ACC112 (cell line): ENCODE measurements at regions not wholly inside any gene's neighbourhood (a gene's known extent, or its start where the extent isn't known, plus 50 kb on each side); places are given as distances from the start of the nearest gene placed in this dataset.

Experiments
- H2AFZ ChIP-seq: fragments of 200-600 bp; sonication (generic); one replicate; pipeline ENCODE4 v1.6.0; 2017; ENCODE audit warnings: antibody characterized with exemption, low read length; ENCODE audit not compliant: unreplicated experiment
- H3K27ac ChIP-seq: fragments of 200-600 bp; sonication (generic); 2 replicates; pipeline ENCODE4 v1.5.1; 2014; ENCODE audit warnings: low read depth, mild to moderate bottlenecking, antibody characterized with exemption, low read length, moderate library complexity
- H3K27me3 ChIP-seq: fragments of 200-600 bp; sonication (generic); 2 replicates; pipeline ENCODE4 v1.6.1; 2014; ENCODE audit warnings: mild to moderate bottlenecking, antibody characterized with exemption, low read length, moderate library complexity, mixed read lengths; ENCODE audit not compliant: insufficient read depth
- H3K36me3 ChIP-seq: fragments of 200-600 bp; sonication (generic); 2 replicates; pipeline ENCODE4 v1.6.1; 2016; ENCODE audit warnings: mild to moderate bottlenecking, antibody characterized with exemption, low read length, moderate library complexity, mixed read lengths; ENCODE audit not compliant: insufficient read depth
- H3K4me1 ChIP-seq: fragments of 200-600 bp; sonication (generic); one replicate; pipeline ENCODE4 v1.6.1; 2016; ENCODE audit warnings: low read length, mixed read lengths; ENCODE audit not compliant: insufficient read depth, unreplicated experiment, control insufficient read depth
- H3K4me3 ChIP-seq: fragments of 200-600 bp; sonication (generic); 2 replicates; pipeline ENCODE4 v1.5.1; 2014; ENCODE audit warnings: mild to moderate bottlenecking, low read depth, low read length
- H3K79me2 ChIP-seq: fragments of 200-600 bp; sonication (generic); one replicate; pipeline ENCODE4 v1.6.0; 2016; ENCODE audit warnings: low read length; ENCODE audit not compliant: control insufficient read depth, unreplicated experiment, insufficient read depth

GRCh38 chr2:58574873-58575272 lies 333.7 kb upstream of the FANCL start:
- Histone ChIP-seq H3K79me2 (no peaks in the 10 kb centered on the region), H3K27ac (no peak overlapping the region), H3K4me1 (peaks cover 11% of the 10 kb centered on the region), H3K36me3 (no peaks in the 10 kb centered on the region), H3K4me3 (no peak overlapping the region), H2AFZ (no peak overlapping the region), H3K27me3 (no peaks in the 10 kb centered on the region)

- no peak overlapping the region for H3K4me3 ChIP-seq
- H3K27ac ChIP-seq: no peak overlapping the region
- H3K27me3 ChIP-seq: no peaks in the 10 kb centered on the region
- no peak overlapping the region for H2AFZ ChIP-seq
- H3K36me3 ChIP-seq: no peaks in the 10 kb centered on the region
- peaks cover 11% of the 10 kb centered on the region for H3K4me1 ChIP-seq
- no peaks in the 10 kb centered on the region for H3K79me2 ChIP-seq
These were observed 331.6 kb upstream of the FANCL start for GRCh38 chr2:58572731-58573130.

- H3K4me3 ChIP-seq: no peak overlapping the region
- H3K79me2 ChIP-seq: no peaks in the 10 kb centered on the region
- H2AFZ ChIP-seq: peak overlapping the region; percentile 86
- no peak overlapping the region for H3K27ac ChIP-seq
- H3K27me3 ChIP-seq: no peaks in the 10 kb centered on the region
- H3K4me1 ChIP-seq: peaks cover 11% of the 10 kb centered on the region
- no peaks in the 10 kb centered on the region for H3K36me3 ChIP-seq
These were observed 330.2 kb upstream of the FANCL start for GRCh38 chr2:58571181-58571852.

GRCh38 chr2:58569475-58570185 lies 328.5 kb upstream of the FANCL start:
- Histone ChIP-seq H3K79me2 (no peaks in the 10 kb centered on the region), H3K4me1 (peaks cover 6% of the 10 kb centered on the region), H3K36me3 (no peaks in the 10 kb centered on the region), H2AFZ (peak overlapping the region; percentile 83), H3K27me3 (no peaks in the 10 kb centered on the region), H3K27ac (no peak overlapping the region), H3K4me3 (no peak overlapping the region)

GRCh38 chr2:58568901-58569300 lies 327.8 kb upstream of the FANCL start:
- Histone ChIP-seq H3K4me3 (no peak overlapping the region), H3K27ac (no peak overlapping the region), H2AFZ (no peak overlapping the region), H3K27me3 (no peaks in the 10 kb centered on the region), H3K36me3 (no peaks in the 10 kb centered on the region), H3K79me2 (no peaks in the 10 kb centered on the region), H3K4me1 (peaks cover 5% of the 10 kb centered on the region)

- no peak overlapping the region for H3K27ac ChIP-seq
These were observed 321.2 kb upstream of the FANCL start for GRCh38 chr2:58562276-58562675.

GRCh38 chr2:58560531-58560930 lies 319.4 kb upstream of the FANCL start:
- H2AFZ ChIP-seq: no peak overlapping the region
- no peak overlapping the region for H3K4me3 ChIP-seq
- H3K4me1 ChIP-seq: peaks cover 6% of the 10 kb centered on the region
- no peaks in the 10 kb centered on the region for H3K79me2 ChIP-seq
- H3K27me3 ChIP-seq: no peaks in the 10 kb centered on the region
- H3K27ac ChIP-seq: no peak overlapping the region
- H3K36me3 ChIP-seq: no peaks in the 10 kb centered on the region

More at GRCh38 chr2:58562276-58562675, 321.2 kb upstream of the FANCL start:
- no peaks in the 10 kb centered on the region for H3K36me3 ChIP-seq
- H3K4me3 ChIP-seq: no peak overlapping the region
- H3K79me2 ChIP-seq: no peaks in the 10 kb centered on the region
- no peak overlapping the region for H2AFZ ChIP-seq
- no peaks in the 10 kb centered on the region for H3K27me3 ChIP-seq
- H3K4me1 ChIP-seq: peaks cover 6% of the 10 kb centered on the region

- H3K27ac ChIP-seq: no peak overlapping the region
These were observed 317.8 kb upstream of the FANCL start for GRCh38 chr2:58558881-58559280.

GRCh38 chr2:58557176-58557575 lies 316.1 kb upstream of the FANCL start:
- no peak overlapping the region for H3K4me3 ChIP-seq
- no peaks in the 10 kb centered on the region for H3K27me3 ChIP-seq
- H3K36me3 ChIP-seq: no peaks in the 10 kb centered on the region
- no peak overlapping the region for H2AFZ ChIP-seq
- H3K79me2 ChIP-seq: no peaks in the 10 kb centered on the region
- no peak overlapping the region for H3K27ac ChIP-seq
- peaks cover 5% of the 10 kb centered on the region for H3K4me1 ChIP-seq

More at GRCh38 chr2:58558881-58559280, 317.8 kb upstream of the FANCL start:
- Histone ChIP-seq H3K27me3 (no peaks in the 10 kb centered on the region), H3K79me2 (no peaks in the 10 kb centered on the region), H3K36me3 (no peaks in the 10 kb centered on the region), H3K4me1 (peaks cover 6% of the 10 kb centered on the region), H3K4me3 (no peak overlapping the region), H2AFZ (no peak overlapping the region)

- peaks cover 4% of the 10 kb centered on the region for H3K4me1 ChIP-seq
- H3K27ac ChIP-seq: no peak overlapping the region
- no peak overlapping the region for H3K4me3 ChIP-seq
- H3K36me3 ChIP-seq: no peaks in the 10 kb centered on the region
- no peaks in the 10 kb centered on the region for H3K79me2 ChIP-seq
- no peaks in the 10 kb centered on the region for H3K27me3 ChIP-seq
- H2AFZ ChIP-seq: no peak overlapping the region
These were observed 312.8 kb upstream of the FANCL start for GRCh38 chr2:58553937-58554336.

- Histone ChIP-seq H3K4me1 (peaks cover 4% of the 10 kb centered on the region), H3K27ac (no peak overlapping the region), H3K27me3 (no peaks in the 10 kb centered on the region), H2AFZ (no peak overlapping the region), H3K36me3 (no peaks in the 10 kb centered on the region), H3K79me2 (no peaks in the 10 kb centered on the region), H3K4me3 (no peak overlapping the region)
These were observed 312.4 kb upstream of the FANCL start for GRCh38 chr2:58553522-58553921.
